Activated CD8-positive, alpha-beta memory T cell treated with anti-CD3 and anti-CD28 coated beads for 4 hours (primary cell): ENCODE measurements at regions not wholly inside any gene's neighbourhood (a gene's known extent, or its start where the extent isn't known, plus 50 kb on each side); places are given as distances from the start of the nearest gene placed in this dataset.
"Not testable (repeated sequence)": the region's sequence is repeated elsewhere in the genome, so short reads cannot be mapped to it uniquely, and the experiment has no call there.

Experiments used
- DNase-seq, 2 donors: peaks; one replicate each; pipeline ENCODE4 v3.0.0-alpha.2; 2020; ENCODE audit warnings: low read depth in 2 of 2

- DNase-seq = no peak
Measured at GRCh38 chr3:110608566-110608965, 463.1 kb upstream of the NECTIN3 start.

DNA sequence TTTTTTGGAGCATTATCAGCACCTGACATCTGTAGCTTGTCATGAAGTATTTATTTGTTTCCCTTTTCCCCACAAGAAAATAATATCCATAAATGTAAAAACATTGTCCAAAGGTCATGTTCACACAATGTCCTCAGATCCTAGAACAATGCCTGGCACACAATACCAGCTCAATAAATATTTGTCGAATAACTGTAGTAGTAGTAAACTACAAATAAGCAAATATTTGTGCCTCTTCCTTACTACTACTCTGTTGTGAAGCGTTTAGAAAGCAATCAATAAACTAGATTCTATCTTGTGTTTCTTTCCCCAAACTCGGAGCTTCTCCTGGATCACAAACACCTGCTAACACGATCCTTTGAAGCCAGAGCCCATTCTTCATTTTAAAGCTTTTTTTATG, 459.6 kb upstream of the NECTIN3 start:
- no peak for DNase-seq

DNA sequence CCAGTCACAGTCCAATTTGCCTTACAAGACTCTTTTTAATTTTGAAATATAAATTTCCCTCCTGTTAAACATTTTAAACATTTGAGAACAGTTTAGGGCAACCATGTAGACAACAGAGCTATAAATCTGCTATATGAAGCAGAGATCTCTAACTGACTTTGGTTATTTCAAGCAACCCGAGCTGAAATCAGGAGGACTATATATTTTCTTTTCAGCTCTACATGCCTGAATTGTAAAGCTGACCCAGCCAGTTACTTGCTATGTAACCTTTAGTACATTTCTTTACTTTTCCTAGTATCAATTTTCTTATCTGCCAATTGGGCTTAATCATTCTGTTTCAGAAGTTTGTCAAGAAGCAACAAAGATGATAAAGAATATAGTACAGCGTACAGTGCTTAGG, 457.4 kb upstream of the NECTIN3 start:
- DNase-seq = no peak

GRCh38 chr3:110615454-110615853, 456.2 kb upstream of the NECTIN3 start:
- no peak for DNase-seq

- no peak for DNase-seq
Measured at GRCh38 chr3:110618512-110619226, 452.9 kb upstream of the NECTIN3 start.

GRCh38 chr3:110620118-110620517, 451.5 kb upstream of the NECTIN3 start:
- no peak for DNase-seq

DNA sequence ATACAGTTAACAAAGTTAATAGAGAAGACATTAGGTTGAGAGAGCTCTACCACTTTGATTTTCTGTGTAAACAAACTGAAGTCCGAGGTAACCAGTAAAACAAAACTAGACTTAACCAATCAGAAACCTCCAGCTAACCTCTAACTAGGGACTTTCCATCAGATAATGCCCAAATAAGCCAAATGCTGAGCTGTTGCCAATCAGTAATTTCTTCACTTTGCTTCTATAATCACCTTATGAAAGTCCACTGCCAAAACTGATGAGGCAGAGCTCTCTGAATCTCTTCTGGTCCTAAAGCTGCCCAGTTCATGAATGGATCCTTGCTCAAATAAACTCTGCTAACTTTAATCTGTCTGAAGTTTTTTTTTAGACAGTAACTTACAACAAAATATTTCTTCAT, 448.0 kb upstream of the NECTIN3 start:
- DNase-seq = no peak

DNA sequence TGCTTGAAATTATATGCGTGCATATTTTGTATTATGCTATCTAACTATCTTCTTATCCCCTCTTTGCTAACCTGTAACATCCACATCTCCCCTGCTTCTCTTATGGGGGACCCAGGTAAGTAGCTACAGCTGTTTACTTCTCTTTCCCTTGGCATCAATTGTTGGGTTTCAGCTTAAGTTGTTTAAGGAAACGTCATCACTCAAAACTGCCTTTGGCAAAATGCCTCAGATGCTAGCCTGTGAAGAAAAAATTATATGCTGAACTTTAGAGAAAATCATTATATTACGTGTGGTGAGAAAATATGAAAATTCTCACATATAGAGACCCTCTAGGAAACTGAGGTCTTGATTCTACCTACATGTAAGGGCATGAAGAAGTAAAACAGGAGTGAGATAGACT, 447.0 kb upstream of the NECTIN3 start:
- no peak for DNase-seq

DNA sequence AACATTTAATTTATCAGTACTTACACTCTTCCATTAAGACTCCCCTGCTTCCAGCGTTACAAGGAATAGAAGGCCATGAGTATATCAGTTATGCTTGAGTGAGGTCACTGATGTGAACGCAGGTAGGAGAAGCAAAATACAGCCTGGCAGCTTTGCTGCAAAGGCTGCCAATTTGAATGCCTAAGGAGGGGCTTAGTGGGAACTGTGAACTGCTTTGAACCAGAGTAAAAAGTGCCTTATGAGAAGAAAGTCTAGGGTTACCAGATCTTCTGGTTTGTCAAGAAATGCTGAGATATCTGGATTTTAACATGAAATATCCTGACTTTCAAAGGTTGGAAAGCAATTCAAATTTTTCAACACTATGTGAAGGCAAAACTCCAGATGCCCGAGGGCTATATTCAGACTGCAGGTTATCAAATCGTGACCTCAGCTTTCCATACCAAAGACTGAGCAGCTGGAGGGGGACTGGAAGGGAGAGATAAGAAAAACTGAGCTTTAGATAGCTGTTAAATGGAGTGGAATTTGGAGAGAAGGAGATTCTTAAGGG, 446.3 kb upstream of the NECTIN3 start:
- no peak for DNase-seq

- DNase-seq = not testable (repeated sequence)
Measured at GRCh38 chr3:110626652-110627111, 444.9 kb upstream of the NECTIN3 start.

GRCh38 chr3:110628650-110629301, 442.8 kb upstream of the NECTIN3 start:
- DNase-seq = no peak

DNA sequence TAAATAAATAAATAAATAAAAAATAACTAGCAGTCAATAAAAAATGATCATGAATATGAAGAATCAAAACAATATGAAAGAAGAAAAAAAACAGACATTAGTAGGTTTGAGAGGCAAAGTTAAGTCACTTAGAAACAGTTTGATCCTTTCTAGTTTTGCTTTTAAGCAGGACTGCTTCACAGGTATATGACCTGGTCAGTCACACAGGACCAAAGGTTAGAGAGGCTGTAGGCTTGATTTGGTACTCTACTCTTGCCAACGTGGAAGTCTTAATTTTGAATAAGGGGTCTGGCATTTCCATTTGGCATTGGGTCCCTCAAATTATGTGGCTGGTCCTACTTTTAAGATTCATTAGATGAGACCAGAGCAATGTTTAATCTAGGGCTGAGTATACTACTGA, 441.7 kb upstream of the NECTIN3 start:
- no peak for DNase-seq

GRCh38 chr3:110644203-110644602, 427.4 kb upstream of the NECTIN3 start:
- DNase-seq = no peak

- no peak for DNase-seq
Measured at GRCh38 chr3:110646055-110646454, 425.6 kb upstream of the NECTIN3 start.

DNA sequence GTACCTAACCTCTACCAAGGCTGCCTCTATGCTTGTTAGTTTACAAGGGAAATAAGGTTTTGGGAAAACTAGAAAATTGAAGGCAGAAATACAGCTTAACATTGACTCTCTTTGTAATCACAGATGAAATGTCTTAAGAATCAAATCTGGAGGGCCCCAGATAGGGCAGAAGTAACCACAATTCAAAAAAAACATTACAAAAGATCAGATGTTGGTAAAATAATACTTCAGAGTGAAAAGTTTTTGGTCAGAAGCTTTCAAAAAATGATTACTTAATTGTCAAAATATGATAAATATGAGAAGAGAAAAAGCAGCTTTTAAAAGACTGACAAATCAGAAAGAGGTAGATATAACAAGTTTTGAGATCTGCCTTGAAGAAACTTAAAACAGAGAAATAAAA, 425.1 kb upstream of the NECTIN3 start:
- DNase-seq = no peak

DNA sequence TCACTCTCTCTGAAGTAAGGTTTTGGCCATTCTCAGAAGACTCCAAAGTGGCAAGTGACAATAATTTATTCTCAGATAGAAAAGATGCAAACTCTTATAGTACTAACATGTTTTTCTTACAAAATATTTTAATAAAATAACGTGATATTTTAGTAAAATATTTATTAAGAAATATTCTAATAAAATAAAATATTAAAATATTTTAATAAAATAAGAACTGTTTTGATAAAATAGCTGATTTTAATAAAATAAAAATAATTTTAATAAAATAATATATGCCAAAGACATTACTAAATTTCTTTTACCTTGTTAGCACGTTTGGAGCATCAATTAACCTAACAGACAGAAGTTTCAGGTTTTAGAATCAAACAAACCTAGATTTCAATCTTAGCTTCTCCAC, 424.0 kb upstream of the NECTIN3 start:
- no peak for DNase-seq

DNA sequence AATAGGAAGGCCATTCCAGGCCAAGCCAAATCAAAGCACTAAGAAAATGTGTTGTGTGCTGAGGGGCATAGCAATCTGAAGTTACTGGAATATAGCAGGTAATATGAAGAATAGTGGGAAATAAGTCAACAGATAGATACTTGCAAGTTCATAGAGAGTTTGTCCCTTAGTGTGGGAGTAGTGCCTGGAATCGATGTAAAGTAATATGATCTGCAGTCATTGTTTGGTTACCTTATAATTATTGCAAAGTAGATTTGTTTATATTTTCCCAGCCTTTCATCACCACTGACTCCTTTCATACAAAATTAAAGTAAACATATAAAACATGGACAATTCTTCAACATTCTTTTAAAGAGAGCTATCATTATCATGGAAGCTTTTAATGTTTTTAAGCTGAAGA, 420.9 kb upstream of the NECTIN3 start:
- DNase-seq = no peak

GRCh38 chr3:110654843-110655502, 416.6 kb upstream of the NECTIN3 start:
- no peak for DNase-seq

DNA sequence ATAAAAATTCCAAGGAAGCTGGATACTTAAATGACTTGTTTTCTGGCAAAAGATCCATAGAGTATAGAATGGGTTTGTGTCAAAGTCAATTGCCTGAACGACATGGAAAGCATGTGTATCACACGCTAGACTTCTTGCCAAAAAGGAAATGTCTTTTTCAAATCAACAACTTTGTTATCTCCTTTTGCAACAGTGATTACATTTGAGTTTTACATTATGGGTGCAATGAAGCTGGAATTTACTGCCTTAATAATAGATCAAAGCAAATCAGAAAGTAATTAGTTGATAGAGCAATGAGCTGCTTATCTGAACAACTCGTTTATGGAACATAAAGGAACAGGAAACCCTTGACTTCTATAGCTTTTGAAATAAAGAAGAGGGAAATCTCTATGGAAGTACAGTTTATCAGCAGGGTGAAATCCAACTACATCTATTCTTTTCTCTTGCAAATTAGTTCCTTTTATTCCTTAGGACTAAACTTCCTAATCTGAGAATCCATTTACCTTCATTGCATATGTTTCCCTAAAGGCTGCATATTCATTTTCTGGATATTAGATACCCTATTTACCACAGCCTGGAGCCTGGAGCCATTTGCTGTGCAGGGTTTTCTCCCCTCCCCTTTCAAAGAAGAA, 415.1 kb upstream of the NECTIN3 start:
- no peak for DNase-seq

- no peak for DNase-seq
Measured at GRCh38 chr3:110664148-110664547, 407.5 kb upstream of the NECTIN3 start.

DNA sequence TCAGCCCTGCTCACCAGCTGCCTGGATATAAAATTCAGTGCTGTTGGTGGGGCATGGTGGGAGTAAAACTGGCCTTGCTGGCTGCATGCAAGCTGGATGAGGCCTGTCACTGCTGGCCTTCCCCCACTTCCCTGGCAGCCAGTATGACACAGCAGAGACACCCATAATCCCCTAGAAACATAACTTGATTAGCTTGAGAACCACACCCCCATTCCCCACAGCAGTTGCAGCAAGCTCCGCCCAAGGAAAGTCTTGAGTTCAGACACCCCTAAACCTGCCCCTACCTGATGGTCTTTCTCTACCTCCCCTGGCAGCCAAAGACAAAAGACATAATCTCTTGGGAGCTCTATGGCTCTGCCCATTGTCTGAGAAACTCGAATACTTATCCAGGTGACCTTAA, 405.1 kb upstream of the NECTIN3 start:
- no peak for DNase-seq

DNA sequence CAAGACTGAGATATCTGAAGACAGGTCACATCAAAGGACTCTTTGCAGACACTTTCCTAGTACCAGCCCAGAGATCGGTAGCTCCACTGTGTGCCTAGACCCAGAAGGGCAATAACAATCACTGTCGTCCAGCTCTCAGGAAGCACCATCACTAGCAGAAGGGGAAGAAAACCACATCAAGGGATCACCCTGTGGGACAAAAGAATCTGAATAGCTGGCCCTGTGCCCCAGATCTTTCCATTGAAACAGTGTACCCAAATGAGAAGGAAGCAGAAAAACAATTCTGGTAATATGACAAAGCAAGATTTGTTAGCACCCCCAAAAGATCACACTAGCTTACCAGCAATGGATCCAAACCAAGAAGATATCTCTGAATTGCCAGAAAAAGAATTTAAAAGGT, 404.4 kb upstream of the NECTIN3 start:
- DNase-seq = no peak
